Stimulated activated CD8-positive, alpha-beta memory T cell treated with anti-CD3 and anti-CD28 coated beads, Interleukin-2, amount 100 ng/mL, for 48 hours (primary cell): ENCODE measurements at regions not wholly inside any gene's neighbourhood (a gene's known extent, or its start where the extent isn't known, plus 50 kb on each side); places are given as distances from the start of the nearest gene placed in this dataset.

Experiments
- DNase-seq, 2 donors: peaks; one replicate each; pipeline ENCODE4 v3.0.0-alpha.2; 2020; ENCODE audit warnings: low read depth in 2 of 2

GRCh38 chr4:126843492-126844067 lies 789.2 kb upstream of the INTU start:
- DNase-seq = no peak

GRCh38 chr4:126850286-126850685 lies 782.5 kb upstream of the INTU start:
- DNase-seq = no peak

DNA sequence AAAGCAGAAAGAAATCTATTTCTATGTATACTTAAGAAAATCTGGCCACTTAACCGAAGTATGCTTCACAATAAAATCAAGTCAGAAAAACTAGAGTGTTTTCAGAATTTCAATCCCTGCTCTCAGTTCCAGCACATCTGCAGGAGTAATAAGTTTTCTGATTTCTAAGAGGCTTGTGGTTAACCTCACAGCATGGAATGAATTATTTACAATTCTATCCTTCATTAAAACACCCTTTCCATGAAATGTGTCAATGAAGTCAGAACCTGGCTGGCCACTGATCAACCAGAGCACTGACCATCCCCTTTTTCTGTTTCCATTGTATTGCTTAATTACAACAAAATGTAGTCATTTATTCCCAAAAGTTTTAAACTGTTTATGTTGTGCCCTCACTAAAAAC lies 781.4 kb upstream of the INTU start:
- no peak for DNase-seq

- no peak for DNase-seq
These were observed 779.0 kb upstream of the INTU start for GRCh38 chr4:126853715-126854114.

- no peak for DNase-seq
These were observed 775.9 kb upstream of the INTU start for GRCh38 chr4:126856906-126857305.

GRCh38 chr4:126859314-126859713 lies 773.4 kb upstream of the INTU start:
- no peak for DNase-seq

- DNase-seq = no peak
These were observed 772.9 kb upstream of the INTU start for GRCh38 chr4:126859872-126860271.

- no peak for DNase-seq
These were observed 772.4 kb upstream of the INTU start for GRCh38 chr4:126860308-126860707.

DNA sequence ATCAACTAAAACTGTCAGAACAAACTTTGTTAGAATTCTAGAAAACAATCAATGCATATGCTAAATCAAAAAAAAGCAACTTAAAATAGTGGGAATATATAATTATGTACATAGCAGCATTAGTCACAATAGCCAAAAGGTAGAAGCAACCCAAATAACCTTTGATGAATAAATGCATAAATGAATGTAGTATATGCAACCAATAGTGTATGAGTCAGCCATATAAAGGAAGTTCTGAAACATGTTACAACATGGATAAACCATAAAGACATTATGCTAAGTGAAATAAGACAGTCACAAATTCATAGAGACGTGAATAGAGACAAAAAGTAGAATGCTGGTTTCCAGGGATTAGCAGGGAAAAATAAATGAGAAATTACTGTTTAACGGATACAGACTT lies 762.8 kb upstream of the INTU start:
- no peak for DNase-seq

- no peak for DNase-seq
These were observed 760.9 kb upstream of the INTU start for GRCh38 chr4:126871810-126872209.

DNA sequence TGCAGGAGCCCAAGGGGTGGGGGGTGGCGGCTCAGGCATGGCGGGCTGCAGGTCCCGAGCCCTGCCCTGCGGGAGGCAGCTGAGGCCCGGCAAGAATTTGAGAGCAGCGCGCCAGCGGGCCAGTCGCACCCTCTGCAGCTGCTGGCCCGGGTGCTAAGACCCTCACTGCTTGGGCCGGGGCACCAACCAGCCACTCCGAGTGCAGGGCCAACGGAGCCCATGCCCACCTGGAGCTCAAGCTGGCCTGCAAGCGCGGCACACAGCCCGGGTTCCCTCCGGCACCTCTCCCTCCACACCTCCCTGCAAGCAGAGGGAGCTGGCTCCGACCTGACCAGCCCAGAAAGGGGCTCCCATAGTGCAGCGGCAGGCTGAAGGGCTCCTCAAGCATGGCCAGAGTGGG lies 758.2 kb upstream of the INTU start:
- DNase-seq = no peak

GRCh38 chr4:126888968-126889367 lies 743.8 kb upstream of the INTU start:
- no peak for DNase-seq

DNA sequence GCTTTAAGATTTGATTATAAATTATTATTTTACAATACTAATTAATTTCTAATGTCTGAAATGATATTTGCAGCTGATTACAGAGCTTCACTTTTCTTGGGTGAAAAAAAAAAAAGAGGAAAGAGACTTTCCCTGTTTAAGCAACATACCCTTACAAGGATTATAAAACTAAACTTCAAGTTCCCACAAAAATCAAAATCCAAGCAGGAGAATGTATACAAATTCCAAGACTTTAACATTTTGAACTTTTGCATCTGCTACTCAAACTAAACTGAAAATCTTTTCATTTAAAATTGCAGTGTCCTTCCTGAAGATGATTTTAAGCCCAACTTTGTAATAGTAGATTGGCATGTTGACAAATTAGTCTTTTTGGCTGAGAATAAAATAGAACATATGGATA lies 742.4 kb upstream of the INTU start:
- DNase-seq = no peak

DNA sequence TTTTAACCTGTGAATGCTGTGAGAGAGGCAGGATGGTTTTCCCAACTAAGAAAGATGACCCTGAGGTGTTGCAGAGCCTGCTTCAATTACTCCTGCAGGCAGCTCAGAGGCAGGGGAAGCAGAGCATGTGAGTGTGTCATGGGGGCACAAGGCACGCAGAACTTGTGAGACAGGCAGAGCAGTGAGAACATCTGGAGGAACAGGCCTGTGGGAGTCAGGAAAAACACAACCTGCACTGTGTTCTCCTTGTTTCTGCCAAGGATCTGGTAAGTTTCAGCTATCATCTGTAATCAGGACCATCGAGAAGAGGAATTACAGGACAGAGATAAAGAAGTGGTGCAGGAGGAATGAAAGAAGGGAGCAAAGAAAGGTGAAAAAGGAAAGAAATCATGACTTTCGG lies 741.8 kb upstream of the INTU start:
- DNase-seq = no peak

DNA sequence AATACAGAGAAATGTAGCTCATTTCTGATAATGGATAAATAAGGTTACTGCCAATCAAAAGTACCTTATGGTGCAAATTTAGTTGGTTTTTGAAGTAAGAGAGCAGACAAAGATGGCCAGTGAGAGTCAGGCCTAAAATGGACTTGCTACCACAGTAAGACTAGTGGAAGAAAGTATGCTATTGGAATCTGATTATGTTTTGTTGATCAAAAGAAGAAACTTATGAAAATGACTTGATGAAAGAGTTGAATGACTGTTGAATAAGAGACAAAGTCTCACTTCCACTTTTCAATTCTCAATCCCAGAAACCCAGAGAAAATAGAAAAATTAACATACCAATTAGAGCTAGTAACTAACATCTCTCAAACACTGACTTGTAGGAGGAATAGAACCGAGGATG lies 737.8 kb upstream of the INTU start:
- DNase-seq = no peak

GRCh38 chr4:126895988-126896570 lies 736.7 kb upstream of the INTU start:
- no peak for DNase-seq

DNA sequence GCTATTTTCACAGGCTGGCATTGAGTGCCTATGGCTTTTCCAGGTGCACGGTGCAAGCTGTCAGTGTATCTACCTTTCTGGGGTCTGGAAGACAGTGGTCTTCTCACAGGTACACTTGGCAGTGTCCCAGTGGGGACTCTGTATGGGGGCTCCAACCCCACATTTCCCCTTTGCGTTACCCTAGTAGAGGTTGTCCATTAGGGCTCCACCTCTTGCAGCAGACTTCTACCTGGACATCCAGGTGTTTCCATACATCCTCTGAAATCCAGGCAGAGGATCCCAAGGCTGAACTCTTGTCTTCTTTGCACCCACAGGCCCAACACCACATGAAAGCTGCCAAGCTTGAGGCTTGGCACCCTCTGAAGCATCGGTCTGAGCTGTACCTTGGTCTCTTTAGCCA lies 735.7 kb upstream of the INTU start:
- no peak for DNase-seq

- no peak for DNase-seq
These were observed 733.9 kb upstream of the INTU start for GRCh38 chr4:126898815-126899214.

DNA sequence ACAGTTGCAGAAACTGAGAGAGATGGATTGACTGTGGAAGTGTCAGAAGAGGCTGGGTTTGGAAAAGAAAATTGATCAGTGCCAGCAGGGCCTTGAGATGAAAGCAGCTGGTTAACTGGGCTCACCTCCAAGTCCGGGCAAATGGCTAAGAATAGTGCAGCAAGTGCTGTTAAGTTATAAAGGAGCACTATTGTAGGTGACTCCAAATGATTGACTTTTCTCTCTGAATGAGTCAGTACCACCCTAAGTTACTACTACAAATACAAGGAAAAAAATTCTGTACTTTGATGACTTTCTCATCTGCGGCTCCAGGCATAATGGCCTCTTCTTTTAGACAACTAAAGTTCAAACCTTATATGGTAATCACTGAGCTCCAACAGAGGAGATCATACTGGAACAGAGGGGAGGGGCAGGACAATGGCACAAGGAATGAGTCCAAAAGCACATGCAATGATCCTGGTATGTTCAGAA lies 733.4 kb upstream of the INTU start:
- no peak for DNase-seq

DNA sequence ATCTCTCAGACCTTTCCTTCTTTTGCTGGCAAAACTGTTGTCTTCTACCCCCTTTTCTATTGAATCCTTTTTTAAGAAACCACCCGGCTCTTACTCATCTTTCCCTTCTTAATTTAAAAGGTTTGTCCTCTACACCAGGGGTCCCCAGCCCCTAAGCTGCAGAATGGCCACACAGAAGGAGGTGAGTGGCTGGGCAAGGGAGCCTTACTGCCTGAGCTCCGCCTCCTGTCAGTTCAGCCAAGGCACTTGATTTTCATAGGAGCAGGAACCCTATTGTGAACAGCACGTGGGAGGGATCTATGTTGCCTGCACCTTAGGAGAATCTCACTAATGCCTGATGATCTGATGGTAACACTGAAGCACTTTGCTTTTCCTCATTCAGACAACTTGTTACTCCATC lies 726.3 kb upstream of the INTU start:
- DNase-seq = no peak

DNA sequence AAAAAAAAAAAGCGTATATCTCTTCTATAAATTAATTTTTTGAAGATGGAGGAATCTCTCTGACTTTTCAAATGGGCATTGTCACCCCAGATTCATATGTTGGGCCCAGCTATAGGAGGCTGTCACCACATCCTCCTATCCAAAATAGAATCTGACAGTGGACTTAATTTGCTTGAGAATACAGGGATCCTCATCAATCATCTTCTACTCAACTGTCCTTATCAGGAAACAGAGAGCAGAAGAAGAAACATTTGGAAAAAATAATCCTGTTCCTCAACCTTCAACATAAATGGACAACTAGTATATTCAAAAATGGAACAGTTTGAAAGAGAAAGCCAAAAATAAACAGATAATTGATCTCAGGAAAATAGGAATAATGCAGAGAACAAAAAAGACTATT lies 725.4 kb upstream of the INTU start:
- no peak for DNase-seq

GRCh38 chr4:126916049-126916625 lies 716.6 kb upstream of the INTU start:
- DNase-seq = no peak

GRCh38 chr4:126916626-126917140 lies 716.1 kb upstream of the INTU start:
- DNase-seq = no peak
